ENCODE measurements at regions not wholly inside any gene's neighbourhood (a gene's known extent, or its start where the extent isn't known, plus 50 kb on each side); places are given as distances from the start of the nearest gene placed in this dataset.

DNA sequence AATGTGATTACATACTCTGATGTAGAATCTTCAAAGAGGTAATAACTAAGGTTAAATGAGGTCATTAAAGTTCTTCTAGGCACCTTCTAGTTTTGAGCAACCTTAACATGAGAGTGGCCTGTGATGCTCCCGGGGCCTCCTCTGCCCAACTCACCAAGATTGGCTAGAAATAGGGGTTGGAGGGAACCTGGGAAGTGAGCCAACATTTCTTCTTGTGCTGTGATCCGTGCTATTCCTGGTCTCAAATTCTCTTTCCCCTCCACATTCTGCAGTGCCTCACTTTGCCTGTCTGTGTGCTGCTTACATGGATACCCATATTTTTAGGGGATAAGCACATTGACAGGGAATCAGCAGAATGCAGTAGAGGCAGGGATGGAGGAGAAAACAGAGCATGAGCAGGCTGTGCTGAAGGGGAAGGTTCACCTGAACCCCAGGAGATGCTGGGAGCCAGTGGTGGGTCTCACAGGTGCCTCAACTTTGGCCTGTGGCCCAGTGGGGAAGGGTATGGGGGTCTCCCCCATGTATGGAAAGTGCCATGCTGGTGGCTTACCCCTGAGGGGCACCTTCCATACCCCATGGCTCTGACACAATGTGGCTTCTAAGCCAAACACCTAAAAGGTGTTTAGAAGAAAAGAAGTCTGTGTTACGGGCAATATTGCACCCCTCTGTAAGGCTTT, 164.7 kb upstream of the CHD6 start:
- H3K4me1 ChIP-seq: no peaks in the 10 kb centered on the region
- no peak overlapping the region for H3K27ac ChIP-seq
- WGBS, 4 donors: 56 to 64% (median 58%) methylated on average over 3 of the region's 3 CpGs
- DNase-seq (no peak), ATAC-seq (no peak)
- H3K36me3 ChIP-seq: no peaks in the 10 kb centered on the region
- no peak for TF ChIP-seq POLR2A (IDR thresholded peaks at IDR 0.05)
- TF ChIP-seq, protein P1, sequence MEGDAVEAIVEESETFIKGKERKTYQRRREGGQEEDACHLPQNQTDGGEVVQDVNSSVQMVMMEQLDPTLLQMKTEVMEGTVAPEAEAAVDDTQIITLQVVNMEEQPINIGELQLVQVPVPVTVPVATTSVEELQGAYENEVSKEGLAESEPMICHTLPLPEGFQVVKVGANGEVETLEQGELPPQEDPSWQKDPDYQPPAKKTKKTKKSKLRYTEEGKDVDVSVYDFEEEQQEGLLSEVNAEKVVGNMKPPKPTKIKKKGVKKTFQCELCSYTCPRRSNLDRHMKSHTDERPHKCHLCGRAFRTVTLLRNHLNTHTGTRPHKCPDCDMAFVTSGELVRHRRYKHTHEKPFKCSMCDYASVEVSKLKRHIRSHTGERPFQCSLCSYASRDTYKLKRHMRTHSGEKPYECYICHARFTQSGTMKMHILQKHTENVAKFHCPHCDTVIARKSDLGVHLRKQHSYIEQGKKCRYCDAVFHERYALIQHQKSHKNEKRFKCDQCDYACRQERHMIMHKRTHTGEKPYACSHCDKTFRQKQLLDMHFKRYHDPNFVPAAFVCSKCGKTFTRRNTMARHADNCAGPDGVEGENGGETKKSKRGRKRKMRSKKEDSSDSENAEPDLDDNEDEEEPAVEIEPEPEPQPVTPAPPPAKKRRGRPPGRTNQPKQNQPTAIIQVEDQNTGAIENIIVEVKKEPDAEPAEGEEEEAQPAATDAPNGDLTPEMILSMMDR (IDR thresholded peaks at IDR 0.05): no peak
- intact Hi-C loops (cut with DNase I): loop anchor here in 1 of 10 donors (10.0 kb wide), 1 partner anchor 58 kb away; no protein-coding TSS in a partner anchor
- peaks cover 0 to 9% (median 0%) of the 10 kb centered on the region in 9 donors for H3K27me3 ChIP-seq
- peaks cover 0 to 3% (median 0%) of the 10 kb centered on the region in 12 donors for H3K9me3 ChIP-seq
- H3K4me3 ChIP-seq: no peak overlapping the region

DNA sequence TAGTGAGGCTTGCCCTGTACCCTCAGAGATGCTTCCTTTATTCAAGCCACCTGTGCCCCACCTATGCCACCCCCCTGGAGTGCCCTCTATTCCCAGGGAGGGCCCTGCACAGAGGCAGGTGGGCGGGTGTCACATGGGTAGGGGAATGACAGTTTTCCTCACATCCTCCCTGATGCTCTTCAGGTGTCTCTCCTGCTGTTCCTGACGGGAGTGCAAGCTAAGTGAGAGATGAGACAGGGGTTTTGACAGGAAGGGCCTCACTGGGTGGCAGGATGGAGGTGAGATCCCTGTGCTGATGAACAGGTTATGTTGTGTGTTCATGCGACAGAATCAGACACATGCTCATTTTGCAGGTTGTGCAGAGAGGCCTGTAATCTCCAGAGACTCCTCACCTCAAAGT, 164.1 kb upstream of the CHD6 start:
- H3K27me3 ChIP-seq: peaks cover 0 to 9% (median 0%) of the 10 kb centered on the region in 9 donors
- no peak for TF ChIP-seq POLR2A (IDR thresholded peaks at IDR 0.05)
- intact Hi-C loops (cut with DNase I): loop anchor here in 1 of 10 donors (10.0 kb wide), 1 partner anchor 57 kb away; no protein-coding TSS in a partner anchor
- DNase-seq (no peak), ATAC-seq (no peak)
- 50 to 66% (median 61%) methylated on average over 2 to 3 of the region's 3 CpGs for WGBS, 4 donors
- no peak overlapping the region for H3K27ac ChIP-seq
- no peaks in the 10 kb centered on the region for H3K36me3 ChIP-seq
- no peaks in the 10 kb centered on the region for H3K9me3 ChIP-seq
- H3K4me3 ChIP-seq: no peak overlapping the region
- H3K4me1 ChIP-seq: no peaks in the 10 kb centered on the region

DNA sequence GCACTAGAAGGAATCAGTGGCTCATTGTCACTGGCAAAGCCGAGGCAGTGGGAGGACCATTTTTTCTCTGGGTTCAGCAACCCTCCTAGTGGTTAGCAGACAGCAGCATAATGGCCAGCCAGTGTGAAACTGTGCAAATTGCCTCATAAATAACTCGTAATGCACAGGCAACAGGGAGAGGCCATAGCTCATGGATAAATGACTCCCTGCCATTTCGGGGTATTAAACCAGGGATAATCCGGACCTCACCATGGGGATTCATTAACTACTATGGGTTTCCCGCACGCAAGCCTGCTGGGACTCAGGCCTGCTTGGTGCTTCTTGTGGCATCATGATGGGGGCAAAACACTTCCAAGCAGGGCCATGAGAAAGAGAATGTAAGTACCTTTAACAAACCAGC, 158.2 kb upstream of the CHD6 start:
- ATAC-seq: no peak
- TF ChIP-seq POLR2A (IDR thresholded peaks at IDR 0.05): no peak
- TF ChIP-seq, protein P1 (IDR thresholded peaks at IDR 0.05): no peak
- WGBS, 4 donors: 80 to 86% (median 82%) methylated on average over 5 to 6 of the region's 6 CpGs

DNA sequence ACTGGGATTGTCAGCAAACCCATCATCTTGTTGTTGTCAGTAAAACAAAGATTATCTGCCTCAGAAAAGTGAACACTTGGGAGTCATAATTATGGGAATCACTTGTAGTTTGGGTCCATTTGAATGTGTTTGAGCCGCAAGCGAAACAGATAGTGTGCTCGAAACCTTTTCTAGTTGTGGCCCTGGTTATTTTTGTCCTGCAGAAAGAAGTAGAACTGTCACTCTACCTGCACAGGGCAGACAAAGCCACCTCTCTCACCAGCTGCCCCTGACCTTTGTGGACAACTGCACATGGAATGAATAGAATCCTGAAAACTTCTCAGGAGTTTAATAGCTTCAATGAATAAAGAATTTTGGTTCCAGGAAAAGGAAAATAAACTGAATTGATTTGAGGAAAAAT, 156.1 kb upstream of the CHD6 start:
- intact Hi-C loops (cut with DNase I): no loop called here
- no peak for TF ChIP-seq POLR2A (IDR thresholded peaks at IDR 0.05)
- TF ChIP-seq, protein P1 (IDR thresholded peaks at IDR 0.05): no peak
- H3K27ac ChIP-seq: no peak overlapping the region
- no peaks in the 10 kb centered on the region for H3K4me1 ChIP-seq
- no peaks in the 10 kb centered on the region for H3K36me3 ChIP-seq
- WGBS, 4 donors: 76 to 84% (median 80%) methylated on average over 3 of the region's 3 CpGs
- H3K27me3 ChIP-seq: peaks cover 0 to 22% (median 0%) of the 10 kb centered on the region in 9 donors
- DNase-seq (no peak), ATAC-seq (no peak)
- no peaks in the 10 kb centered on the region for H3K9me3 ChIP-seq
- H3K4me3 ChIP-seq: no peak overlapping the region

More for the DNA sequence above, 158.2 kb upstream of the CHD6 start:
- DNase-seq: no peak
- Histone ChIP-seq H3K4me1 (no peaks in the 10 kb centered on the region), H3K27me3 (peaks cover 0 to 21% (median 0%) of the 10 kb centered on the region in 9 donors), H3K36me3 (no peaks in the 10 kb centered on the region), H3K27ac (no peak overlapping the region), H3K4me3 (no peak overlapping the region), H3K9me3 (no peaks in the 10 kb centered on the region)
- intact Hi-C loops (cut with DNase I): no loop called here

All from heart left ventricle (tissue), 16 donors.